ENCODE measurements at regions not wholly inside any gene's neighbourhood (a gene's known extent, or its start where the extent isn't known, plus 50 kb on each side); places are given as distances from the start of the nearest gene placed in this dataset.

- H3K4me3 ChIP-seq (ENCODE audit: low read depth, low read length), result no peak overlapping the region
- no peak for DNase-seq (ENCODE audit: low read depth)
- no peak for TF ChIP-seq CTCF (IDR thresholded peaks at IDR 0.05; ENCODE audit: insufficient read depth, low read length)
Observed at GRCh38 chrX:88355252-88355651, 391.8 kb upstream of the CPXCR1 start.

GRCh38 chrX:88366314-88366713 lies 380.7 kb upstream of the CPXCR1 start:
- no peak for DNase-seq (ENCODE audit: low read depth)
- no peak for TF ChIP-seq CTCF (IDR thresholded peaks at IDR 0.05; ENCODE audit: insufficient read depth, low read length)
- no peak overlapping the region for H3K4me3 ChIP-seq (ENCODE audit: low read depth, low read length)

GRCh38 chrX:88378406-88378805 lies 368.6 kb upstream of the CPXCR1 start:
- no peak for DNase-seq (ENCODE audit: low read depth)
- no peak for TF ChIP-seq CTCF (IDR thresholded peaks at IDR 0.05; ENCODE audit: insufficient read depth, low read length)
- no peak overlapping the region for H3K4me3 ChIP-seq (ENCODE audit: low read depth, low read length)

- H3K4me3 ChIP-seq (ENCODE audit: low read depth, low read length), result no peak overlapping the region
- DNase-seq (ENCODE audit: low read depth), result no peak
- peak; percentile 16 for TF ChIP-seq CTCF (IDR thresholded peaks at IDR 0.05; ENCODE audit: insufficient read depth, low read length)
Observed at GRCh38 chrX:88397551-88397950, 349.5 kb upstream of the CPXCR1 start.

- no peak for TF ChIP-seq CTCF (IDR thresholded peaks at IDR 0.05; ENCODE audit: insufficient read depth, low read length)
- H3K4me3 ChIP-seq (ENCODE audit: low read depth, low read length), result no peak overlapping the region
Observed at GRCh38 chrX:88416002-88416401, 331.0 kb upstream of the CPXCR1 start.

DNA sequence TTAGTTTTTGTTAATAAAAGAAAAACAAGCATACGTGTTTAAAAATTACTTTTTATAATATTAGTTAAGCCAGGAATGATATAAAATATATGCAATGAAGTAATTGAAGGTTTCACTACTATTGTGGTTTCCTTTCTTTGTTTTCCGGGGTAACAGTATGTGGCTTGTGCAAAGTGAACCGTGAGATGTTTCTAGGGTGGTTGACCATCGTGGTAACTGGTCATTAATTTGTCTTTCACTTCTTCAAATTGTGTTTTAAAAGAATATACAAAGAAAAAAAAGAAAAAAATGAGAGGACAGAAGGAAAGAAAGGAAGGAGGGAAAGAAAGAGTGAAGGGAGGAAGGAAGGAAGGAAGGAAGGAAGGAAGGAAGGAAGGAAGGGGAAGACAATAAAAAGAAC lies 330.1 kb upstream of the CPXCR1 start:
- DNase-seq (ENCODE audit: low read depth), result no peak
- TF ChIP-seq CTCF (IDR thresholded peaks at IDR 0.05; ENCODE audit: insufficient read depth, low read length), result no peak
- no peak overlapping the region for H3K4me3 ChIP-seq (ENCODE audit: low read depth, low read length)

More at GRCh38 chrX:88416002-88416401, 331.0 kb upstream of the CPXCR1 start:
- DNase-seq (ENCODE audit: low read depth), result no peak

DNA sequence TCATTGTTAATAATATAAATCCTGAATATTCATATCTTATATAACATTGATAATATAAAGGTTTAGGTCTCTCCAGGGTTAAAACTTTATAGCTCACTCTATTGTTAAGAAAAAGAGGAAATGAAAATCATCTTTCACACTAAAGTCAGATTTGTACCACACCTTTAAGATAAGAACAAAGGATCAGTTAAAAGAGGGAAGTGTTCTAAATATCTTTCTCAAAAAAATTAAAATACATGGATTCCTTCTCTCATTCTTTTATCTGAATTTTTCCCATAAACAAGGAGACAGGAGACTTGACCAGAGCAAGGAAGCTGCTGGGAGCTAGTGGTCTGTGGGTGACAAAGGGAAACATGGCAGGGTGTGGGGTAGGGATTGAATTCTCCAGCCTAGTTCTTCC lies 323.0 kb upstream of the CPXCR1 start:
- TF ChIP-seq CTCF (IDR thresholded peaks at IDR 0.05; ENCODE audit: insufficient read depth, low read length), result no peak
- no peak overlapping the region for H3K4me3 ChIP-seq (ENCODE audit: low read depth, low read length)
- DNase-seq (ENCODE audit: low read depth), result no peak

Data from fibroblast of the aortic adventitia (primary cell).